Adrenal gland (tissue), 5 donors: ENCODE measurements at regions not wholly inside any gene's neighbourhood (a gene's known extent, or its start where the extent isn't known, plus 50 kb on each side); places are given as distances from the start of the nearest gene placed in this dataset.

Experiments used
- POLR2A ChIP-seq, 2 donors: fragments of 450-650 bp; IDR thresholded peaks; one replicate each; pipeline ENCODE4 v1.6.1; 2017; ENCODE audit warnings: antibody characterized with exemption in 2 of 2, mild to moderate bottlenecking in 2 of 2, moderate library complexity in 1 of 2
- TF ChIP-seq, protein P1 (sequence below), 6 experiments: fragments of 450-650 bp in 4 of 6; fragments of 200-600 bp in 2 of 6; sonication (generic) in 1 of 6; IDR thresholded peaks; 1 replicate in 5 of 6; 2 replicates in 1 of 6; pipeline versions ENCODE4 v1.5.1 to v1.8.0; 2016 to 2021; ENCODE audit warnings: antibody characterized with exemption in 6 of 6, mild to moderate bottlenecking in 2 of 6, moderate library complexity in 1 of 6
- donor health status: DM: no; HTN: no; CAD: no.

DNA sequence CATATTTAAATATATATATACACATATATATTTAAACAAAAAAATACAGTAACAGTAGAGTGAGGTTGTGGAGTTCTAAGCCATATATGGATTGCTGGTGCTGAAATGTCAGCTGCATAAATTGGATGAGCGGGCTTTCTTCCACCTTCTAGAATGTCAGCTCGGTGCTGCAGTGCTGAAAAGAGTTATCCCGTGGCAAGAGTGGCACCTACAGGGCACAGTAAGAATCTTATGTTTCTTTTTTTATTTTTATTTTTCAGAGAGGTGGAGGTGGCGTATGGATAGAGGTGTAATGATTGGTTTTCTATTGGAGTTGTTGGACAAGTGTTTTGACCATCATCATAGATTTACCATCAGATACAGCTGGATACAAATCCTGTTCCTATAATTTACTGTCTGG is 86.2 kb upstream of the DYNC1I1 start:
- TF ChIP-seq, protein P1, sequence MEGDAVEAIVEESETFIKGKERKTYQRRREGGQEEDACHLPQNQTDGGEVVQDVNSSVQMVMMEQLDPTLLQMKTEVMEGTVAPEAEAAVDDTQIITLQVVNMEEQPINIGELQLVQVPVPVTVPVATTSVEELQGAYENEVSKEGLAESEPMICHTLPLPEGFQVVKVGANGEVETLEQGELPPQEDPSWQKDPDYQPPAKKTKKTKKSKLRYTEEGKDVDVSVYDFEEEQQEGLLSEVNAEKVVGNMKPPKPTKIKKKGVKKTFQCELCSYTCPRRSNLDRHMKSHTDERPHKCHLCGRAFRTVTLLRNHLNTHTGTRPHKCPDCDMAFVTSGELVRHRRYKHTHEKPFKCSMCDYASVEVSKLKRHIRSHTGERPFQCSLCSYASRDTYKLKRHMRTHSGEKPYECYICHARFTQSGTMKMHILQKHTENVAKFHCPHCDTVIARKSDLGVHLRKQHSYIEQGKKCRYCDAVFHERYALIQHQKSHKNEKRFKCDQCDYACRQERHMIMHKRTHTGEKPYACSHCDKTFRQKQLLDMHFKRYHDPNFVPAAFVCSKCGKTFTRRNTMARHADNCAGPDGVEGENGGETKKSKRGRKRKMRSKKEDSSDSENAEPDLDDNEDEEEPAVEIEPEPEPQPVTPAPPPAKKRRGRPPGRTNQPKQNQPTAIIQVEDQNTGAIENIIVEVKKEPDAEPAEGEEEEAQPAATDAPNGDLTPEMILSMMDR (IDR thresholded peaks at IDR 0.05): peak; percentile 42 to 88 (median 70)
- no peak for TF ChIP-seq POLR2A (IDR thresholded peaks at IDR 0.05)
